Hematopoietic multipotent progenitor cell treated with erythropoietin and hydrocortisone succinate and interleukin-3 and kit ligand, for 8 days (in vitro differentiated cells): ENCODE measurements at regions not wholly inside any gene's neighbourhood (a gene's known extent, or its start where the extent isn't known, plus 50 kb on each side); places are given as distances from the start of the nearest gene placed in this dataset.
"Not testable (repeated sequence)": the region's sequence is repeated elsewhere in the genome, so short reads cannot be mapped to it uniquely, and the experiment has no call there.

Experiments used
- DNase-seq: peaks from one replicate; pipeline ENCODE4 v3.0.0-alpha.2; 2015

DNA sequence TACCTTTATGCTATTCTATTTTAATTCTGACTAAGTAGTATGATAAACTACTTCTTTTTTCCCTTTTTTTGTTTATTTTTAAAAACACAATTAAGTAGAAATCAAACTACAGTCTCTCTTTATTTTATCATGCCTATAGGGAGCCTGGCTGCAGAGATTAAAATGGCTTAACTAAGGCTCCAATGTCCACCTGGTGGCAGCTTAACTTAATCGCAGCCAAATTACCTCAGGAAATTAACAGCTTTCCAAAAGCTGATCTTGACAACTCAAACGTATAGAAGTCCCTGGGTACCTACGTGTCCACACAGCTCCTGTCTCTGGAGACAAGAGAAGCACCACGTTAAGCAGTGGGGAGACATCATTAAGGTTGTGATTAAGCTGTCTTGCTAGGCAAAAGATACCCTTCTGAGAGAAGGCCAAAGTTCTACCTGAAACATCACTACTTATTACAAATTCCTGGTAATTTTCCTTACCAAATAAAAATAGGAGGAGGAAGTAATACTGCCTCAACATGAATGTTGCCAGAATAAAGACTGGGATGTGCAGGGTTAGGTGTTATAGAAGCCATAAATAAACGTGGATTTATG is 63.2 kb upstream of the SNX19 start:
- DNase-seq = peak; percentile 1

DNA sequence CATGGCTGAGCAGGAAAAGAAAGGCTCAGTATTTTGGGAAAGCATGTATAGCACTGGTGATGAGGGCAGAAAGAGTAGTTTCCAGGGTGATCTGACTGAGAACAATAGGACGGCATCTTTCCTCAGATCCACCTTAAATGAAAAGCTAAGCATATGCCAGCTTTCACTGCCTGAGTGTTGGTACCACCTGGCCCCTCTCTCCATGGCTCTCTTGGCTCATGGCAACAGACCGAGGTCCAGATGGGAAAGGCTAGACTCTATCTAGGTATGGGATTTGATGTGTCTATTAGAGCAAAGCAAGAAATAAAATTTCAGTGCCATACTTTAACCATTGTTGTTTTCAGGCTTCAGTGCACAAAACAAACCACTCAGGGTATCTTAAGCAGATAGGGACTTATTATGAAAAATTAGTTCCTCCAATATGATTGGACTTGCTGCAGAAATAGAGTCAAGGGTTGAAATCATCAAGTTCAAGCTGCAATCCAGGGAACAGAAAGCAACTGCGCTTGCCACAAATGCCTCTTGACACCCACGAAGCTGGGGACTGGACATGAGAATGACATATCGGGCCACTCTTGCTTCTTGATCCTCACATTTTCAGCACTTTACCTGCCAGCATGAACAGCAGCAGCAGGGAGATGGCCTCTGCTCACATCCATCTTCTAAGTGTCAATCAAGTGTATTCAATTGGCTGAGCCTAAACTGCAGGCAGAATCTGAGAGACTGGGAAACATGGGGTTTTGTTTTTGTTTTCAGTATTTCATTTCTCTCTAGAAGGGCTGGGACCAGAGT is 64.0 kb upstream of the SNX19 start:
- DNase-seq = no peak

DNA sequence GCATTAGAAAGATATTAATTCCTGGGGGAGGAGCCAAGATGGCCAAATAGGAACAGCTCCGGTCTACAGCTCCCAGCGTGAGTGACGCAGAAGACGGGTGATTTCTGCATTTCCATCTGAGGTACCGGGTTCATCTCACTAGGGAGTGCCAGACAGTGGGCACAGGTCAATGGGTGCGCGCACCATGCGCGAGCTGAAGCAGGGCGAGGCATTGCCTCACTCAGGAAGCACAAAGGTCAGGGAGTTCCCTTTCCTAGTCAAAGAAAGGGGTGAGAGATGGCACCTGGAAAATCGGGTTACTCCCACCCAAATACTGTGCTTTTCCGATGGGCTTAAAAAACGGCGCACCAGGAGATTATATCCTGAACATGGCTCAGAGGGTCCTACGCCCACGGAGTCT is 68.0 kb upstream of the SNX19 start:
- not testable (repeated sequence) for DNase-seq

DNA sequence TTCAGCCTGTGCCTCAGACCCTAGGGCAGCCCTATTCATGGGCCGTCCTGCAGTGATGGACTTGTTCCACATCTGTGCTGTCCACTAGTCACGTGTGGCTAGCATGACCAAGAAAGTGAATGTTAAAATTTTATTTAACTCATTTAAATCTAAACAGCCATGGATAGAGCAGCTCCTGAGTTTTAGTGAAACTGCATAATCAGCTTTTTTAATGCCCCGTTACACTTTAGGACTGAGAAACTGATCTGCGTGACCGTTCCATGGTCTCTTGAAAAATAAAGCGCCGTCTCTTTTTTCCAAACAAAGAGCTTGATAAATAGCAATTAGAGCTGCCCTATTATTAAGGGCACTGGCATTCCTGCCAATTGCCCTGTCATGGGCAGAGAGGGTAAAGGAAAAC is 76.5 kb upstream of the SNX19 start:
- no peak for DNase-seq

DNA sequence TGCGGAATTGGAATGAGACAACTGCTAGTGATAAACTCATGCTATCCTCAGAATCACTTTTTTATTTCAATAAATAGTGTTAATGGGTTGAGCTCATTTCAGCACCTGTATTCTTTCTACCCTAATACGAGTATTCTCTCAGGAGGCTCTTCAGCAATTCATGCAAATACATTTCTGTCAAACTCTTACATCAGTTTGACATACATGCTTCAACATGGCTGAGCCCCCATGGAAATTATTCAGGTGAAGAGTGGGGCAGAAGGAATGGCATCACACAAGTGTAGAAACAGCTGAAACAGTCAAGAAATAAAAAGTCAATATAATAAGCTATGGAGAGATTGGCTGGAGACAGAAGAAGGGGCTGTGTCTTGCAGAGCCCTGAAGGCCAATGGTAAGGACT is 77.8 kb upstream of the SNX19 start:
- no peak for DNase-seq

DNA sequence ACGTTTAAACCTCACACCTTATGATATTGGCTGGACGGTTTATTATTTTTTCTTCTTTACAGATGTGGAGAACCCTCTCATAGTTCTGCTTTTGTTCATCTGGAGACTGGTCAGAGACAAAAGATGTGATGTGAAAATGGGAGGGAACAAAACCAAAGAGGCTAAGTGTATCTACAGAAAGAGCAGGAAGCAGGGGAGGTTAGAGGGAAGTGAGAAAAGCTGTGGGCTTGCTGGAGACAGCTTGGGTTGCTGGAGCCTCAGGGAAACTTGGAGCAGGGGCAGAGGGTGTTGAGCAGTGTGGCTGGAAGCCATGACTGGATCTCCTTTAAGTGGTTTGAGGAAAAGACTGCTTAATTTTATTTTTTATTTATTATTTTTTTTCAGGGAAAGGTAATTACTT is 79.0 kb upstream of the SNX19 start:
- no peak for DNase-seq

DNA sequence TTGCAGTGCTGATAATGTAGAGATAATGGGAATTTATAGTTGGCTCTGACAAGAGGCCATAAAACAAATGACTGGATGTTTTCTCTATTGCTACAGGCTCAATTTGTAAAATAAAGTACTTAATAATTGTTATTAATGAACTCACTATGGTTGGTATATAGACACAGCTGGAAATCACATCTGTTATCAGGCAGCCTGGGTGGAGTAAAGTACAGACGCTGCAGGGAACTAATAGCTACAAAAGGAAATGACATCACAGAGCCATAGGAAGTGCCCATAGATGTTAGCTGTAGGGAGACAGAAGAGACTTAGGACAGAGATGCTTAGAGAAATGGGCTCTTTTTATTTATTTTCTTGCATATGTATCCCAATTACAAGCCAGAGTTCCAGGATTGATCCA is 81.0 kb upstream of the SNX19 start:
- DNase-seq = no peak

DNA sequence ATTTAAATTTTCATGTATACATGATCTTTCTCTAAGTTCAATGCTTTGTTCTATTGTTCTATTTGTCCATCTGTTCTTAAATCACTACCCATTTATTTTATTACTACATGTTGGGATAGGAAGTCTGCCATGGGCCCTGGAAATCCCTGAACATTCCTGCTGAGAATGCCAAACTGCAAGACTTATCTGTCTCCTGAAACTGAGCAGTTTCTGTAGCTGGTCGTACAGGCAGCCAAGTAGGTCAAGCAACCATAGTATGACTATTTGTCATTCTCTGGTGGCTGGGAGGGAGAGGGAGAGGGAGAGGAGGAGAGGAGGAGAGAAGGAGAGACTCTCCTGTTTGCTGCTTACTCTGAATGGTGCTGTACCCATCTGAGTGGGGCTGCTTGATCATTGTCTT is 82.8 kb upstream of the SNX19 start:
- no peak for DNase-seq

DNA sequence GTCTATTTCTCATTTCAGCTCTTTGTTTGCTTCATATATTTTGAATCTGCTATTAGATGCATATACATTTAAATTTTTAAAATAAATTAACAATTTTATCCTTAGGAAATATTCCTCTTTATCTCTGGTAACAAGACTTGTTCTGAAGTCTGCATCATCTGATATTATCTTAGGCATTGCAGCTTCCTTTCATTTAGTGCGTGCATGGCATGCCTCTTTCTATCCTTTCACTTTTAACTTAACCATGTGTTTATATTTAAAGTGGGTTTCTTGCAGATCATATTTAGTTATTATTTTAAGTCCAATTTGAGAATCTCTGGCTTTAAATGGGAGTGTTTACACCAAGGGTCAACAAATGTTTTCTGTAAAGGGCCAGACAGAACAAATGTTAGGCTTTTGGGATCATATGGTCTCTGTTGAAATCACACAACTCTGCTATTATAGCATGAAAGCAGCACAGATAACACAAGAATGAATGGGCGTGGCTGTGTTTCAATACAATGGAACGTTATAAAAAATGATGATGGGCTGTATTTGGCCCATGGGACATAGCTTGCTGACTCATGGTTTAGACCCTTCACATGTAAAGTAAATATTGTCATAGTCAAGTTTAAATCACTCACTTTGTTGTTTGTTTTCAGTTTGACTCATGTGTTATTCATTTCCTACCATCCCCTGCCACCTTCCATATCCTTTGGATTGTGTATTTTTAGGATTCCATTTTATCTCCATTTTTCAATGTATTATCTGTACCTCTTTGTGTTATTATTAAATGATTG is 83.9 kb upstream of the SNX19 start:
- no peak for DNase-seq

DNA sequence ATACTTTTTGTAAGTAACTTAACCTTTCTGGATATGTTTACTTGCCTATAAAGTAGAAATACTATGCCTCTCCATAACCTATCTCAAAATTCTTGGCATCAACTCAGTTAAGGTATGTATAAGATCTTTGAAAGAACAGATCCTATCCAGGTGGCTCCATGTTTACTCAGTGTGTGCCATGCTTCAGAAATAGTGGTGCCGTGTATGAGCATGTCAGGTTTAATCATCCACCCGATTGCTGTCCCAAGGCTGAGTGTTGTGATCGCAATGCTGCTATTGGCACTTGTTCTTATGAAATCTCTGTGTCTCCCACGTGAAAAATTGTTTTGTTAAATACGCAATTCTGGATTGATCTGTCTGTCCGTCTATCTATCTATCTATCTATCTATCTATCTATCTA is 85.9 kb upstream of the SNX19 start:
- DNase-seq = no peak

DNA sequence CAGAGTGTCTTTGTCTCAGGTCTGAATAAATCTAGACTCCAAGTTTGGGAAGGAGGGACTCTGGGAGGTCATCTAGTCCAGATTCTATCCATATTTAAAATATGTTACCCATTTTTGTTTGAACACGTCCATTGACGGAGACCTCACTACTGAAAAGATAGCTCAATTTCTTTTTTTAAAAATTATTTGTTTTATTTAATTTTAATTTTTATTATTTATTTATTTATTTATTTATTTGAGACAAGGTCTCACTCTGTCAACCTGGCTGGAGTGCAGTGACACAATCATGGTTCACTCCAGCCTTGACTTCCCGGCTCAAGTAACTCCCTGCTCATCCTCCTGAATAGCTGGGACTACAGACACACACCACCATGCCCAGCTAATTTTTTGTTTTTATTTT is 89.5 kb upstream of the SNX19 start:
- no peak for DNase-seq

DNA sequence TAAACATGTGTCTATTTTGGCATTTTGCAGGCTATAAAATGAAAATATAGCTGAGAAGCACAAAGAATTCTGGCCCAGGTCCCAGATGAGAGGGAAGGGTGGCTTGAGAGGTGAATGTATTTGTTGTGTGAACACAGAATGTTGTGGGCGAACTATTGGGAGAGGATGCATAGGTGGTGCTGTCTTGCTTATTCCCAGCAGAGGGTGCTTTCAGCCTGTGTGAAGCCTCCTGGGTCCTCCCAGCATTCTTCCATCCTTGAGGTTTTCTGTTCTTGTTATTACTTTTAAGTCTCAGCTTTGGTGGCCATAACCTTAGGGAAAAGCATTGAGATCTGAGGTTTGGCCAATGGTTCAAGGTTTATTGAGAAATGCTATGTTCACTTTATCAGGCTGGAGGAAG is 108.7 kb upstream of the SNX19 start:
- no peak for DNase-seq

DNA sequence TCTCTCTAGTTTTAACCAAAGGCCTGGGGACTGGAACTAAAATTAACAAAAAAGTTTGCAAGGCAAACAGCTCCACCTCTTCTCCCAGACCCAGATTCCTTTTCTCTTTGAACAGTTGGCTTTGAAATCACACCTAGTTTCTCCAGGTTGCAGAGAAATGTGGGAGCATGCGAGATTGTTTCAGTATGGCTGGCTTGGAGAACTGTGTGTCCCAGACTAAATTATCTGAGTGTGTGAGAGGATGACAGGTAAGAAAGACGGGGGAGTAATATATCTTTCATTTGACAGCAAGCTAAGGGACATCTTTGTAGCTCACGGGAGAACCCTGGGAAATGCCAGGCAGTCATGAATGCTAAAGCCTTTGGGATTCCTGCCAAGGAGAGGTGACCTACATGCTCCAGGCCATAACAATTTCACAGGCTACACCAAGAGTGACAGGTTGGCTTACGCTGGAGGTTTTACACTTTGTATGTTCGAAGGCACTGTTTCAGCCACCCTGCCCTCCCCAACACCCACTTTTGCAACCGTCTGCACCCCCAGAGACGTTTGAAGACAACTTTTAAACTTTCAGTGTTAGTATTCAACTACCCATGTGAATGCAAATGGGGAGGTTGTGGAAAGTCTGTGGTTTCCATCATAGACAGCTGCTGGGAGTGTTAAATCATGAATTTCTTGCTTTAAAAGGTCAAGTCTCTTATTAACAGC is 109.3 kb upstream of the SNX19 start:
- no peak for DNase-seq

DNA sequence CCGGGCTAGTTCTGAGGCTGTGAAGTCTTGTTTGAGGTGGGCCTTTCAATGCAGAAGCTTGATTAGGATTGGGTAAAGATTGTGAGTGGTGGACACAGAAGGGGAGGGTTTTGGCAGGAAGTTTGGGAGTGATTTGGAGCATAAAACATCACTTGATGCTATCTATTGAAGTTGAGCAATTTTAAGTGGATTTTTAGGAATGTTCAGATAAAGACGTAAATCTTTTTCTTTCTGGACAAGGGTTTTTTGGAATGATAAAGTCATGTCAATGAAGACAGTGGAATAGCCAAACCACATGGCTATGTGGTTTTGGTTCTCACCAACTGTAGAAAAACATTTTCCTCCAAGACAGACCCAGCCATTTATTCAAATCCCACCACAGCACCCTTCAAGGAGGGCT is 111.2 kb upstream of the SNX19 start:
- no peak for DNase-seq

DNA sequence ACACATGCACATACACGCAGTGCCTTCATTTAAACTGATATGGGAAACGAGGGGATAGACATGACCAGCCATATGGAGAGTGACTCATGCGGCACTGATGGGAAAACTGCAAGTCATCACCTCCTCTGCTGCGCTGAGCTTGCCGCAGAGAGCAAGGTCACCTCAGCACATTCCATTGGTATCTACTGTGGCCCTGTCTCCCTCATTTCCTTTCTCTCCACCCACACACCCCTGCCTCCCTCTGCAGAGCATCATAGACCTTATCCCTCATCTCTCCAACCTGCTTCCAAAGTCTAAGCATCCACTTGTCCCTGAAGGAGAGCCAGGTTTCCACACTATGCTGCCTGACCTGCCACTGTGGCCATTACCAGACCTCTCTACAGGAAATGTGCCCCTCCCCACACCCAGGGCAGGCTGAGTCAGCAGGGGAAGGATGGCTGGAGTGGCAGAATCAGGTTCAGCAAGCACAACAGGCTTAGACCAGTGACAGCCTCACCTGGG is 116.9 kb upstream of the SNX19 start:
- DNase-seq = no peak

DNA sequence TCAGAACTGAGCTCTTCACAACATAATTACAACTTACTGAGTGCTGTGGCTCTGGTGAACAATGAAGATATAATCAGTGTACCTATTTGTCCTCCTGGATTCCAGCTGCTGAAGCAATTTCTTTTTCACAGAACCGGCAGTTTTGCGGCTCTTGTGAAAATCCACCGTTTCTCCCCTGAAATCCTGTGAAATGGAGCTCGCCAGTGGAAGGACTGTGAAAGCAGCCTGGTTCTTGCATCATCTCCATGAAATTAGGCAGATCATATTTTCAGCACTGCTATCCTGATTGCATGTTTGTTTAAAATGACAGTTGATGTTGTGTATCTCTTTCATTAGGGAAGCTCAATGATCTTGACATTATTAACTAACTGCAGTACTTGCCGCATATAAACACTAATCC is 120.2 kb upstream of the SNX19 start:
- DNase-seq = no peak

DNA sequence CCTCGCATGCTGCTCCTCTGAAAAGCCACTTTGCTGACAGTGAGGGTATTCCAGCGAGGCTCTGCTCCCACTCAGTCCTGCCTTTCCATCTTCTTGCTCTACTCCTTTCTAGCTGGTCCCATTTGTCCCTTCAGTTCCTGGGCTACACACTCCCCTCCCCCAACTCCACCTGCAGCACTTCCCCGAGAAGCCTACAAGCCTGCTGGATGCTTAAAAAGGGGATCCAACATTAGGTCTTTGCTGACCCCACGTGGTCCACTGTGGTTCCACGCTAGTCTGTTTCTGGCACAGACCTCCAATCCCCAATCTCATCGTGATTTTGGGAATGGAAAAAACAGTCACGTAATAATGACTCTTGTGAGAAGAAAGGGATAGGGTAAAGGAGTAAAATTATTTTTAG is 121.6 kb upstream of the SNX19 start:
- DNase-seq = no peak

DNA sequence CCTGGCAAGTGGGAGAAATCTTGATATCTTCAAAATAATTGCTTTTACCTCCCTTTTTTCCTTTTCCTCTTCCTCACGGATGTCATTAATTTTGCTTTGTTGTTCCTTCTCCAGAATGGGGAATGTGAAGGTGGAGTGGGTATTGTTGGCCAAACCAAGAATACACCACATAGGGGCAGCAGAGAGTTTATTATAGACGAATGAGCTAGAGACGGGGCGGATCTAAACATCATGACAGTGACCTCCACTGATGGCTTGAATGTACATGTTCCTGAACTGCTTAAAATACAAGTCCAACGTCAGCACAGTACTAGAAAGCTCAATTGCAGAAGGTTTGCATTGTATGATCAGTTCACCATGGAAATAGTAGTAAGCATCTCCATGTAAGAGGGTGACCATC is 122.3 kb upstream of the SNX19 start:
- DNase-seq = peak; percentile 4

DNA sequence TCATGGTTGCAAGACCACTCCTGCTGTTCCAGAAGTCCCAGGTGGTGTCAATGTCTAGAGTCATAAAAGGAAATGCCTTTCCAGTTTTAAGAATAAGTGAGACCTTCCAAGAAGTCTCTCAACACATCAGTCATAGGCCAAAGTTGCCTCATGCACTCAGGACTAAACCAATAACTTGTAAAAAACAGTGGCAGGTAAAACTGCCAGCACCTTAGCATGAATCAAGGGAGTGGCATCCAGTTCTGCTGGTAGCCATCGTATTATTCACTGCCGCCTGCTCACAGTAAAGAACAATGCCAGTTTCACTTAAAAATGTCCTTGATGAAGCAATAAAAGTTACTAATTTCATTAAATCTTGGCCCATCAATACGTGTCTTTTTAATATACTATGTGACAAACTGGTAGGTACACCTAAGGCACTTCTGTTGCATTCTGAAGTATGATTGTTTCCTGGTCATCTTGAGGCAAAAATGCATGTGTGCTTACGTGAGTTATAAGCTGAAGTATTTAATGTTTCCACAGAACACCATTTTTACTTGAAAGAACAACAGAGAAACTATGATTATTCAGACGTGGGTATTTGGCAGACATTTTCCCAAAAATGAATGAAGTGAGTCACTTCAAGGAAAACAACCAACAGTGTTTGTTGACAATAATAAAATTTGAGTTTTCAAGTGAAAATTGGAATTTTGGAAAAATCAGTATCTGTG is 125.2 kb upstream of the SNX19 start:
- no peak for DNase-seq

DNA sequence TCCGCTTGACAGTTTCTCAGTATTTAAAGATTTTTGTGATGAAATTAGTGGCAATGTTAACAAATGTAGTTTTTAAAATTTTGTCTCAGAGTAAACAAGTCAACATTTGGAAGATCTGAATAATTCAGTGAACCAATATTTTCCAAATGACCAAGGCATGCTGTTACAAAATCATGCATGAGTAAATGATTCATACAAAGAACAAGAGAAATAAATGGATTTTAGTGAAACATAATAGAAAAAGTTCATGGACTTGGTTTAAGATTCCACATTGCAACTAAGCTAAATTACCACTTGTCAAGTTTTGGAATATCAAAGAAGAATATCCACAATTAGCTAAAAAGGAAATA is 125.7 kb upstream of the SNX19 start:
- no peak for DNase-seq

DNA sequence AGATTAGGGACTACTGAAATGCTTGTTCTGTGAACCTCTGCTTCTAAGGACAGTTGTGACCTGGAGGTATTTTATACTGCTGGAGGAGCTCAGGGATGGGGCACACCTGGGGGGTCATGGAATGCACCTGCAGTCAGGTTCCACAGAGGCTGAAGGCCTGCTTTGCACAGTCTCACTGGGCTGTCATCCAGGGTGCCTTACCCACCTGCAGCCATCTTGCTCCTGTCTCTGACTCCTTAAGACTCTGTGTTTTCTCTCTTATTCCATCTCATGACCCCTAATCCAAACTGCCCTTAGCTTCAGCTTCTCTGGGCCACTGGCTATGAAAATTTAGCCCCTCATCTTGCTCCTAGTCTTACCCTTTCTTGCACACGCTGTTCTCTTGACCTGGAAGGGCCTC is 127.0 kb upstream of the SNX19 start:
- DNase-seq = no peak

DNA sequence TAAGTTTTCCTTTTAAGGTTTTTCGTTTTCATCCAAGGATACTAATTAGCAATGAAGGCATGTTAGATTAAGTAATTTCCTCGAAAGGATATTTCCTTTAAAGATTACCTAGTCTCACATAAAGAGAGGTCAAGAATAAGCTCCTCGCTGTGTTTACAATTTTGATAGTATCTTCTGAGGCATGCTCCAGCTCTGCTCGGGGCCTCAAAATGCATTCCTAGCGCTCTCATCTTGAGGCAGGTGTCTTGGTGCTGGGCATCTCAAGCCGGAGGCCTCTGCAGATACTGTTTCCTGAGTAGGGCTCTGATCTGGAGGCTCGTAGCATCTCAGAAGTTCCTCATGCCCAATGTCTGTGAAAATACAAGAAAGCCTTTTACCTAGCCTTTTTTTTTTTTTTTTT is 128.6 kb upstream of the SNX19 start:
- DNase-seq = no peak

DNA sequence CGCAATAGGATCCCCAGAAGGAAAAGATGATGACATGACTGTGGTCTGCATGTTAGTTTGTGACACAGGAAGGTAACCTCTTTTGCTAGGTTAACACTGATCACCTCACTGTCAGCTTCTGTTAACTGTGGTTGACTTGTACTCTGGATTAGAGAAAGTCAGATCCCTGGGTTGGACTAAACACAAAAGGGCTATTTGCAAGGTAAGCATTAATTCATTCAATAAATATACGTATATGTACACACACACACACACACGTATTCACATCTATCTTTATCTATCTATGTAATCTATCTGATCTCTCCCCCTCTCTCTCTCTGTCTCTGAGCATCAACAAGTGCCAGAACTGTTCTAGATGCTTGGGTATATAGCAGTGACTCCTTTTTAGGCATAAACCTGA is 136.1 kb upstream of the SNX19 start:
- no peak for DNase-seq
